ENCODE measurements at regions not wholly inside any gene's neighbourhood (a gene's known extent, or its start where the extent isn't known, plus 50 kb on each side); places are given as distances from the start of the nearest gene placed in this dataset.

GRCh38 chr11:122294041-122294440 lies 178.0 kb upstream of the BLID start:
- H3K36me3 ChIP-seq (ENCODE audit: control insufficient read depth, insufficient read depth, low read length) = no peaks in the 10 kb centered on the region
- no peak overlapping the region for H3K4me3 ChIP-seq (ENCODE audit: insufficient read depth, low read depth, low read length, poor library complexity, severe bottlenecking)
- DNase-seq = no peak
- H3K27ac ChIP-seq (ENCODE audit: insufficient read depth, low read length, poor library complexity, severe bottlenecking) = no peak overlapping the region
- no peaks in the 10 kb centered on the region for H3K9me3 ChIP-seq (ENCODE audit: control insufficient read depth, low read length)
- H3K4me1 ChIP-seq (ENCODE audit: control insufficient read depth, insufficient read depth, low read length, poor library complexity, severe bottlenecking) = no peaks in the 10 kb centered on the region
- no peaks in the 10 kb centered on the region for H3K27me3 ChIP-seq (replicated peaks; ENCODE audit: control insufficient read depth, insufficient read depth, low read length, poor library complexity, severe bottlenecking)

- DNase-seq = no peak
- Histone ChIP-seq H3K4me3 (ENCODE audit: insufficient read depth, low read depth, low read length, poor library complexity, severe bottlenecking) (no peak overlapping the region), H3K9me3 (ENCODE audit: control insufficient read depth, low read length) (no peaks in the 10 kb centered on the region), H3K27me3 (replicated peaks; ENCODE audit: control insufficient read depth, insufficient read depth, low read length, poor library complexity, severe bottlenecking) (no peaks in the 10 kb centered on the region), H3K4me1 (ENCODE audit: control insufficient read depth, insufficient read depth, low read length, poor library complexity, severe bottlenecking) (no peaks in the 10 kb centered on the region), H3K36me3 (ENCODE audit: control insufficient read depth, insufficient read depth, low read length) (no peaks in the 10 kb centered on the region), H3K27ac (ENCODE audit: insufficient read depth, low read length, poor library complexity, severe bottlenecking) (no peak overlapping the region)
These were observed 177.4 kb upstream of the BLID start for GRCh38 chr11:122293296-122294023.

GRCh38 chr11:122287401-122287800 lies 171.4 kb upstream of the BLID start:
- DNase-seq = no peak
- no peaks in the 10 kb centered on the region for H3K36me3 ChIP-seq (ENCODE audit: control insufficient read depth, insufficient read depth, low read length)
- no peaks in the 10 kb centered on the region for H3K9me3 ChIP-seq (ENCODE audit: control insufficient read depth, low read length)
- no peak overlapping the region for H3K4me3 ChIP-seq (ENCODE audit: insufficient read depth, low read depth, low read length, poor library complexity, severe bottlenecking)
- H3K4me1 ChIP-seq (ENCODE audit: control insufficient read depth, insufficient read depth, low read length, poor library complexity, severe bottlenecking) = no peaks in the 10 kb centered on the region
- no peaks in the 10 kb centered on the region for H3K27me3 ChIP-seq (replicated peaks; ENCODE audit: control insufficient read depth, insufficient read depth, low read length, poor library complexity, severe bottlenecking)
- no peak overlapping the region for H3K27ac ChIP-seq (ENCODE audit: insufficient read depth, low read length, poor library complexity, severe bottlenecking)

- Histone ChIP-seq H3K36me3 (ENCODE audit: control insufficient read depth, insufficient read depth, low read length) (no peaks in the 10 kb centered on the region), H3K27me3 (replicated peaks; ENCODE audit: control insufficient read depth, insufficient read depth, low read length, poor library complexity, severe bottlenecking) (no peaks in the 10 kb centered on the region), H3K4me3 (ENCODE audit: insufficient read depth, low read depth, low read length, poor library complexity, severe bottlenecking) (no peak overlapping the region), H3K27ac (ENCODE audit: insufficient read depth, low read length, poor library complexity, severe bottlenecking) (no peak overlapping the region), H3K9me3 (ENCODE audit: control insufficient read depth, low read length) (no peaks in the 10 kb centered on the region), H3K4me1 (ENCODE audit: control insufficient read depth, insufficient read depth, low read length, poor library complexity, severe bottlenecking) (no peaks in the 10 kb centered on the region)
- no peak for DNase-seq
These were observed 169.3 kb upstream of the BLID start for GRCh38 chr11:122285070-122285988.

GRCh38 chr11:122280870-122281269 lies 164.9 kb upstream of the BLID start:
- H3K36me3 ChIP-seq (ENCODE audit: control insufficient read depth, insufficient read depth, low read length) = no peaks in the 10 kb centered on the region
- no peak overlapping the region for H3K27ac ChIP-seq (ENCODE audit: insufficient read depth, low read length, poor library complexity, severe bottlenecking)
- DNase-seq = no peak
- no peak overlapping the region for H3K4me3 ChIP-seq (ENCODE audit: insufficient read depth, low read depth, low read length, poor library complexity, severe bottlenecking)
- no peaks in the 10 kb centered on the region for H3K9me3 ChIP-seq (ENCODE audit: control insufficient read depth, low read length)
- no peaks in the 10 kb centered on the region for H3K27me3 ChIP-seq (replicated peaks; ENCODE audit: control insufficient read depth, insufficient read depth, low read length, poor library complexity, severe bottlenecking)
- H3K4me1 ChIP-seq (ENCODE audit: control insufficient read depth, insufficient read depth, low read length, poor library complexity, severe bottlenecking) = no peaks in the 10 kb centered on the region

GRCh38 chr11:122279194-122279593 lies 163.2 kb upstream of the BLID start:
- H3K27me3 ChIP-seq (replicated peaks; ENCODE audit: control insufficient read depth, insufficient read depth, low read length, poor library complexity, severe bottlenecking) = no peaks in the 10 kb centered on the region
- no peak overlapping the region for H3K4me3 ChIP-seq (ENCODE audit: insufficient read depth, low read depth, low read length, poor library complexity, severe bottlenecking)
- H3K36me3 ChIP-seq (ENCODE audit: control insufficient read depth, insufficient read depth, low read length) = no peaks in the 10 kb centered on the region

GRCh38 chr11:122277493-122277892 lies 161.5 kb upstream of the BLID start:
- Histone ChIP-seq H3K9me3 (ENCODE audit: control insufficient read depth, low read length) (no peaks in the 10 kb centered on the region), H3K4me1 (ENCODE audit: control insufficient read depth, insufficient read depth, low read length, poor library complexity, severe bottlenecking) (no peaks in the 10 kb centered on the region), H3K27ac (ENCODE audit: insufficient read depth, low read length, poor library complexity, severe bottlenecking) (no peak overlapping the region), H3K27me3 (replicated peaks; ENCODE audit: control insufficient read depth, insufficient read depth, low read length, poor library complexity, severe bottlenecking) (no peaks in the 10 kb centered on the region), H3K4me3 (ENCODE audit: insufficient read depth, low read depth, low read length, poor library complexity, severe bottlenecking) (no peak overlapping the region), H3K36me3 (ENCODE audit: control insufficient read depth, insufficient read depth, low read length) (no peaks in the 10 kb centered on the region)
- DNase-seq = no peak

More at GRCh38 chr11:122279194-122279593, 163.2 kb upstream of the BLID start:
- no peaks in the 10 kb centered on the region for H3K4me1 ChIP-seq (ENCODE audit: control insufficient read depth, insufficient read depth, low read length, poor library complexity, severe bottlenecking)
- DNase-seq = no peak
- no peaks in the 10 kb centered on the region for H3K9me3 ChIP-seq (ENCODE audit: control insufficient read depth, low read length)
- no peak overlapping the region for H3K27ac ChIP-seq (ENCODE audit: insufficient read depth, low read length, poor library complexity, severe bottlenecking)

- H3K4me1 ChIP-seq (ENCODE audit: control insufficient read depth, insufficient read depth, low read length, poor library complexity, severe bottlenecking) = no peaks in the 10 kb centered on the region
- no peak overlapping the region for H3K27ac ChIP-seq (ENCODE audit: insufficient read depth, low read length, poor library complexity, severe bottlenecking)
- DNase-seq = no peak
- no peaks in the 10 kb centered on the region for H3K27me3 ChIP-seq (replicated peaks; ENCODE audit: control insufficient read depth, insufficient read depth, low read length, poor library complexity, severe bottlenecking)
- no peak overlapping the region for H3K4me3 ChIP-seq (ENCODE audit: insufficient read depth, low read depth, low read length, poor library complexity, severe bottlenecking)
- no peaks in the 10 kb centered on the region for H3K36me3 ChIP-seq (ENCODE audit: control insufficient read depth, insufficient read depth, low read length)
- H3K9me3 ChIP-seq (ENCODE audit: control insufficient read depth, low read length) = no peaks in the 10 kb centered on the region
These were observed 160.2 kb upstream of the BLID start for GRCh38 chr11:122276221-122276620.

GRCh38 chr11:122275508-122275907 lies 159.5 kb upstream of the BLID start:
- no peaks in the 10 kb centered on the region for H3K9me3 ChIP-seq (ENCODE audit: control insufficient read depth, low read length)
- H3K27me3 ChIP-seq (replicated peaks; ENCODE audit: control insufficient read depth, insufficient read depth, low read length, poor library complexity, severe bottlenecking) = no peaks in the 10 kb centered on the region
- no peak overlapping the region for H3K4me3 ChIP-seq (ENCODE audit: insufficient read depth, low read depth, low read length, poor library complexity, severe bottlenecking)
- no peaks in the 10 kb centered on the region for H3K36me3 ChIP-seq (ENCODE audit: control insufficient read depth, insufficient read depth, low read length)
- H3K27ac ChIP-seq (ENCODE audit: insufficient read depth, low read length, poor library complexity, severe bottlenecking) = no peak overlapping the region
- no peaks in the 10 kb centered on the region for H3K4me1 ChIP-seq (ENCODE audit: control insufficient read depth, insufficient read depth, low read length, poor library complexity, severe bottlenecking)
- no peak for DNase-seq

Measured in effector memory CD4-positive, alpha-beta T cell (primary cell).